ENCODE measurements at regions not wholly inside any gene's neighbourhood (a gene's known extent, or its start where the extent isn't known, plus 50 kb on each side); places are given as distances from the start of the nearest gene placed in this dataset.

DNA sequence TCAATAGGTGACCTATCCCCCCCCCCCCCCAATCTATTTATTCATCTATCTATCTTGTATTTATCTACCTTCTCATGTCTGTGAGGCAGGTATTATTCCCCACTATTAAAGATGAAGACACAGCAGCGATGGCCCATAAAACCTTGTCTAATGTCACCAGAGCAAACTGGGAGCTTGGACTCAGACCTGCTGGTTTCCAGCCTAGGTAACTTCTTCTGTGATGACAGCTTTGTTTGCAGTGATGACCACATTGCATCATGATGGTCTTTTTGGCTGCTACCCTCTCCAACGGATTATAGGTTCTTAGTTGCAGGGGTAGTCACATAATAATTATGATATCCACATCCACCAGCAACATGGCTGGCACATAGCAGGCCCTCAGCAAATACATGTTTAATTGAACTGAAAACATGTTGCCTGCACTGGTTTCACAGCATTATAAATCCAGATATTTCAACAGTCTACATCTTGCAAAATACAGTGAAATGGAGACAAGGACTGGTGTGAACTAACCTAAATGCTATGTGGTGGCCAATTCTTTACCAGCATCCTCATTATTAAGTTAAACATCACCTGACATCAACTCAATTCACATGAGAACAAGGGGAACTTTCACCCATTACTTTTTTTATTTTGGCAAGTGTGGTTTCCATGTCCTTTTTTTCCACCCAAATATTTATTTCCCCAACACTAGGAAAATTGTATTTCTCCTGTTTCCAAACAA is 712.5 kb upstream of the NRSN1 start:
- TF ChIP-seq, protein P1, sequence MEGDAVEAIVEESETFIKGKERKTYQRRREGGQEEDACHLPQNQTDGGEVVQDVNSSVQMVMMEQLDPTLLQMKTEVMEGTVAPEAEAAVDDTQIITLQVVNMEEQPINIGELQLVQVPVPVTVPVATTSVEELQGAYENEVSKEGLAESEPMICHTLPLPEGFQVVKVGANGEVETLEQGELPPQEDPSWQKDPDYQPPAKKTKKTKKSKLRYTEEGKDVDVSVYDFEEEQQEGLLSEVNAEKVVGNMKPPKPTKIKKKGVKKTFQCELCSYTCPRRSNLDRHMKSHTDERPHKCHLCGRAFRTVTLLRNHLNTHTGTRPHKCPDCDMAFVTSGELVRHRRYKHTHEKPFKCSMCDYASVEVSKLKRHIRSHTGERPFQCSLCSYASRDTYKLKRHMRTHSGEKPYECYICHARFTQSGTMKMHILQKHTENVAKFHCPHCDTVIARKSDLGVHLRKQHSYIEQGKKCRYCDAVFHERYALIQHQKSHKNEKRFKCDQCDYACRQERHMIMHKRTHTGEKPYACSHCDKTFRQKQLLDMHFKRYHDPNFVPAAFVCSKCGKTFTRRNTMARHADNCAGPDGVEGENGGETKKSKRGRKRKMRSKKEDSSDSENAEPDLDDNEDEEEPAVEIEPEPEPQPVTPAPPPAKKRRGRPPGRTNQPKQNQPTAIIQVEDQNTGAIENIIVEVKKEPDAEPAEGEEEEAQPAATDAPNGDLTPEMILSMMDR (IDR thresholded peaks at IDR 0.05; ENCODE audit: low read depth, low read length, poor library complexity, severe bottlenecking), result no peak
- no peak for TF ChIP-seq EZH2phosphoT487 (IDR thresholded peaks at IDR 0.05; ENCODE audit: borderline replicate concordance, low read length)

Data from DOHH2 (cell line).